ENCODE measurements at regions not wholly inside any gene's neighbourhood (a gene's known extent, or its start where the extent isn't known, plus 50 kb on each side); places are given as distances from the start of the nearest gene placed in this dataset.

DNA sequence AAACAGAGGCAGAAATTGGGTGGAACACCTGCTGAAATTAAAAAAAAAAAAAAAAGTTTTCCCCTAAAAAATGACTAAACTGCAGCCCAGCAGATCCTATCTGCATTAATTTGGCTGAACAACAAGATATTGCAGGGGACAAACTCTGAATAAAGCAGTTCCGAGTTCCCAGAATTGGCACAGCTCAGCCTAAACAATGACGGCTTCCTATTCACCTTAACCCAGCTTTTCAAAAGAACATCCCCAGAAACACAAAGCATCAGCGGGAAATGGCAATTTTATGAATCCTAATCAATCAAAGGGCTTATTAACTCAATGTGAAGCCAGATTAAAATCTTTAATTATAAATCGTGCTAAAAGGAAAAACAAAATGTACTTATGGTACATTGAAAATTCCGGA is 497.8 kb upstream of the ZFHX3 start (continued):
- no peak for TF ChIP-seq TCF12 (IDR thresholded peaks at IDR 0.05)

DNA sequence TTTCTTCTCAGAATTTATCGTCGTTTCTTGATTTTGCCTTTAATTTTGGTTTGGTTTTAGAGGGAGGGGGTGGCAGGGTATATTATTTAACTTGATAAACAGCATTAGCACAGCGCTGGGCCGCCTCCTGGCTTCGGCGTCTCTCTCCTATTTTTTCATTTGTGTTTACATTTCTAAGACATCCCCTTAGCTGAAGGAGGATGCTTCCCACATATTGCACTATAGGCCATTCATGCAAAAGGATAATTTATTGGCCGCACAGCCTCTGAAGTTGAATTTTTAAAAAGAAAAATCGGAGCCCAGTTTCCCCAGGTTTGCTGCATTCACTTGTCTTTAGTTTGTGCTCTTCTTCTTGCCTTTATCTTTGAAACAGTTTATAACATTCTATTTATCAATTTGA is 497.4 kb upstream of the ZFHX3 start:
- POLR2A ChIA-PET = no interaction called here
- Histone ChIP-seq H3F3A (replicated peaks; ENCODE audit: insufficient read depth) (no peaks in the 10 kb centered on the region), H2AFZ (ENCODE audit: low read depth) (no peak overlapping the region), H3K27ac (ENCODE audit: low read depth in 2 of 2, low read length in 1 of 2) (no peak overlapping the region), H3K9me2 (no peaks in the 10 kb centered on the region), H3K4me2 (no peak overlapping the region), H3K79me2 (ENCODE audit: insufficient read depth) (no peaks in the 10 kb centered on the region), H3K4me1 (ENCODE audit: control insufficient read depth in 1 of 2, insufficient read depth in 2 of 2, low read depth in 1 of 2, low read length in 1 of 2) (peaks cover 0 to 14% of the 10 kb centered on the region in 2 experiments; a peak in 2 of 4 replicates), H3K4me3 (ENCODE audit: low read depth in 2 of 2, low read length in 1 of 2) (no peak overlapping the region), H3K27me3 (ENCODE audit: insufficient read depth) (no peaks in the 10 kb centered on the region; the same call in 1 of the 2 replicates), H4K20me1 (ENCODE audit: insufficient read depth) (no peaks in the 10 kb centered on the region), H3K9ac (no peak overlapping the region), H3K36me3 (replicated peaks in 1 of 2; ENCODE audit: control insufficient read depth in 1 of 2, insufficient read depth in 2 of 2, low read length in 1 of 2) (no peaks in the 10 kb centered on the region), H3K9me3 (no peaks in the 10 kb centered on the region)
- 56% methylated on average over 8 of the region's 8 CpGs for WGBS (ENCODE audit: low lambda C conversion rate)
- no peak for DNase-seq
- TF ChIP-seq NRF1 (IDR thresholded peaks at IDR 0.05; ENCODE audit: low read depth, low read length) (no peak), SIN3A (IDR thresholded peaks at IDR 0.05; ENCODE audit: borderline replicate concordance, low read depth, low read length) (no peak), GABPA (IDR thresholded peaks at IDR 0.05; ENCODE audit: low read depth) (no peak), YY1 (IDR thresholded peaks at IDR 0.05; ENCODE audit: low read depth) (no peak)
- CTCF ChIA-PET = interaction anchor here (1.1 to 2.3 kb wide), 5 partner anchors 9 to 368 kb away, joined by 3 to 10 read pairs (median 4); no protein-coding TSS in a partner anchor

DNA sequence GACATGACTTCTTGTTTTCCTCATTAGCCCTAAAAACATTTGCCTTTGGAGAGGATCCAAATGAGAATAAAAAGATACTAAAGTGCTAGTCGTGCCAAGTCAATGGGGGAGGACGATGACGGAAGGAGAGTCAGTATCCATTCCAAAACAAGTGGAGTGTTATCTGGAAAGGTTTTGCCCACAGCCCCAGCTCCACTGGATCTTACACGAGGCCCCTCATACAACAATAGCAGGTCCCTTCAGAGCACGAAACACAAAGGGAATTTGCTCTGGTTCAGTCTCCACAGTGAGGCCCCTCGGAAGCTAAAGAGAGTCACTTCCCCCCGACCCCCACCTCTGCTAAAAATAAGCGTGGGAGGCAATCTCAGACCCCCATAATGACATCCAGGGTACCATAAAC is 496.9 kb upstream of the ZFHX3 start:
- H3K36me3 ChIP-seq (replicated peaks in 1 of 2; ENCODE audit: control insufficient read depth in 1 of 2, insufficient read depth in 2 of 2, low read length in 1 of 2) = no peaks in the 10 kb centered on the region
- H3K4me2 ChIP-seq = no peak overlapping the region
- H2AFZ ChIP-seq (ENCODE audit: low read depth) = no peak overlapping the region
- H3K27me3 ChIP-seq (ENCODE audit: insufficient read depth) = no peaks in the 10 kb centered on the region; the same call in 1 of the 2 replicates
- H3K9me2 ChIP-seq = no peaks in the 10 kb centered on the region
- H3K9ac ChIP-seq = no peak overlapping the region
- no peaks in the 10 kb centered on the region for H4K20me1 ChIP-seq (ENCODE audit: insufficient read depth)
- CTCF ChIA-PET = interaction anchor here (1.5 to 2.3 kb wide), 2 partner anchors 10 to 334 kb away, joined by 4 to 10 read pairs; no protein-coding TSS in a partner anchor
- H3K9me3 ChIP-seq = no peaks in the 10 kb centered on the region
- H3K4me3 ChIP-seq (ENCODE audit: low read depth in 2 of 2, low read length in 1 of 2) = no peak overlapping the region
- H3F3A ChIP-seq (replicated peaks; ENCODE audit: insufficient read depth) = no peaks in the 10 kb centered on the region
- WGBS (ENCODE audit: low lambda C conversion rate) = 40% methylated on average over 8 of the region's 8 CpGs
- H3K27ac ChIP-seq (ENCODE audit: low read depth in 2 of 2, low read length in 1 of 2) = no peak overlapping the region
- no peak for DNase-seq
- H3K4me1 ChIP-seq (ENCODE audit: control insufficient read depth in 1 of 2, insufficient read depth in 2 of 2, low read depth in 1 of 2, low read length in 1 of 2) = peaks cover 0 to 14% of the 10 kb centered on the region in 2 experiments; a peak in 2 of 4 replicates
- POLR2A ChIA-PET = no interaction called here
- TF ChIP-seq MEF2A (IDR thresholded peaks at IDR 0.05; ENCODE audit: borderline replicate concordance, low read depth) = no peak
- TF ChIP-seq, protein P1, sequence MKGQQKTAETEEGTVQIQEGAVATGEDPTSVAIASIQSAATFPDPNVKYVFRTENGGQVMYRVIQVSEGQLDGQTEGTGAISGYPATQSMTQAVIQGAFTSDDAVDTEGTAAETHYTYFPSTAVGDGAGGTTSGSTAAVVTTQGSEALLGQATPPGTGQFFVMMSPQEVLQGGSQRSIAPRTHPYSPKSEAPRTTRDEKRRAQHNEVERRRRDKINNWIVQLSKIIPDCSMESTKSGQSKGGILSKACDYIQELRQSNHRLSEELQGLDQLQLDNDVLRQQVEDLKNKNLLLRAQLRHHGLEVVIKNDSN (IDR thresholded peaks at IDR 0.05; ENCODE audit: borderline replicate concordance, low read depth) = no peak
- TF ChIP-seq, protein P2, sequence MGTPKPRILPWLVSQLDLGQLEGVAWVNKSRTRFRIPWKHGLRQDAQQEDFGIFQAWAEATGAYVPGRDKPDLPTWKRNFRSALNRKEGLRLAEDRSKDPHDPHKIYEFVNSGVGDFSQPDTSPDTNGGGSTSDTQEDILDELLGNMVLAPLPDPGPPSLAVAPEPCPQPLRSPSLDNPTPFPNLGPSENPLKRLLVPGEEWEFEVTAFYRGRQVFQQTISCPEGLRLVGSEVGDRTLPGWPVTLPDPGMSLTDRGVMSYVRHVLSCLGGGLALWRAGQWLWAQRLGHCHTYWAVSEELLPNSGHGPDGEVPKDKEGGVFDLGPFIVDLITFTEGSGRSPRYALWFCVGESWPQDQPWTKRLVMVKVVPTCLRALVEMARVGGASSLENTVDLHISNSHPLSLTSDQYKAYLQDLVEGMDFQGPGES (IDR thresholded peaks at IDR 0.05; ENCODE audit: low read depth, low read length) = no peak
- TF ChIP-seq, protein P3, sequence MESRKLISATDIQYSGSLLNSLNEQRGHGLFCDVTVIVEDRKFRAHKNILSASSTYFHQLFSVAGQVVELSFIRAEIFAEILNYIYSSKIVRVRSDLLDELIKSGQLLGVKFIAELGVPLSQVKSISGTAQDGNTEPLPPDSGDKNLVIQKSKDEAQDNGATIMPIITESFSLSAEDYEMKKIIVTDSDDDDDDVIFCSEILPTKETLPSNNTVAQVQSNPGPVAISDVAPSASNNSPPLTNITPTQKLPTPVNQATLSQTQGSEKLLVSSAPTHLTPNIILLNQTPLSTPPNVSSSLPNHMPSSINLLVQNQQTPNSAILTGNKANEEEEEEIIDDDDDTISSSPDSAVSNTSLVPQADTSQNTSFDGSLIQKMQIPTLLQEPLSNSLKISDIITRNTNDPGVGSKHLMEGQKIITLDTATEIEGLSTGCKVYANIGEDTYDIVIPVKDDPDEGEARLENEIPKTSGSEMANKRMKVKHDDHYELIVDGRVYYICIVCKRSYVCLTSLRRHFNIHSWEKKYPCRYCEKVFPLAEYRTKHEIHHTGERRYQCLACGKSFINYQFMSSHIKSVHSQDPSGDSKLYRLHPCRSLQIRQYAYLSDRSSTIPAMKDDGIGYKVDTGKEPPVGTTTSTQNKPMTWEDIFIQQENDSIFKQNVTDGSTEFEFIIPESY (IDR thresholded peaks at IDR 0.05; ENCODE audit: borderline replicate concordance, low read depth) = no peak
- TF ChIP-seq FOXJ3 (CRISPR knock-in tag; IDR thresholded peaks at IDR 0.05) = no peak
- TF ChIP-seq SMC3 (IDR thresholded peaks at IDR 0.05; ENCODE audit: low read depth, low read length) = no peak
- no peak for TF ChIP-seq YY1 (IDR thresholded peaks at IDR 0.05; ENCODE audit: low read depth)
- no peak for TF ChIP-seq GATA2 (CRISPR knock-in tag; IDR thresholded peaks at IDR 0.05)
- TF ChIP-seq RCOR1 (IDR thresholded peaks at IDR 0.05; ENCODE audit: low read length) = no peak
- no peak for TF ChIP-seq POLR2AphosphoS5 (IDR thresholded peaks at IDR 0.05; ENCODE audit: low read depth, low read length)
- TF ChIP-seq, protein P4, sequence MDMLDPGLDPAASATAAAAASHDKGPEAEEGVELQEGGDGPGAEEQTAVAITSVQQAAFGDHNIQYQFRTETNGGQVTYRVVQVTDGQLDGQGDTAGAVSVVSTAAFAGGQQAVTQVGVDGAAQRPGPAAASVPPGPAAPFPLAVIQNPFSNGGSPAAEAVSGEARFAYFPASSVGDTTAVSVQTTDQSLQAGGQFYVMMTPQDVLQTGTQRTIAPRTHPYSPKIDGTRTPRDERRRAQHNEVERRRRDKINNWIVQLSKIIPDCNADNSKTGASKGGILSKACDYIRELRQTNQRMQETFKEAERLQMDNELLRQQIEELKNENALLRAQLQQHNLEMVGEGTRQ (IDR thresholded peaks at IDR 0.05; ENCODE audit: borderline replicate concordance, low read depth, low read length) = no peak
- TF ChIP-seq RFX5 (IDR thresholded peaks at IDR 0.05; ENCODE audit: low read length) = no peak
- no peak for TF ChIP-seq MXI1 (IDR thresholded peaks at IDR 0.05; ENCODE audit: low read depth, low read length)
- TF ChIP-seq JUND (IDR thresholded peaks at IDR 0.05) = no peak
- no peaks in the 10 kb centered on the region for H3K79me2 ChIP-seq (ENCODE audit: insufficient read depth)

Measured in SK-N-SH (cell line).